IPS-18a (cell line): ENCODE measurements at regions not wholly inside any gene's neighbourhood (a gene's known extent, or its start where the extent isn't known, plus 50 kb on each side); places are given as distances from the start of the nearest gene placed in this dataset.

Source experiments
- H3K27ac ChIP-seq: one replicate; pipeline ENCODE4 v1.5.1; 2013; ENCODE audit warnings: low read length
- H3K27me3 ChIP-seq: one replicate; pipeline ENCODE4 v1.6.1; 2013; ENCODE audit warnings: mild to moderate bottlenecking, low read length; ENCODE audit not compliant: control insufficient read depth, insufficient read depth
- H3K36me3 ChIP-seq: one replicate; pipeline ENCODE4 v1.6.1; 2013; ENCODE audit warnings: low read depth, low read length; ENCODE audit not compliant: control insufficient read depth
- H3K4me1 ChIP-seq: one replicate; pipeline ENCODE4 v1.6.1; 2013; ENCODE audit warnings: low read depth, low read length; ENCODE audit not compliant: control insufficient read depth
- H3K4me3 ChIP-seq: one replicate; pipeline ENCODE4 v1.5.1; 2013; ENCODE audit warnings: low read length
- H3K9ac ChIP-seq: one replicate; pipeline ENCODE4 v1.6.1; 2013; ENCODE audit warnings: mild to moderate bottlenecking, low read length, moderate library complexity
- H3K9me3 ChIP-seq: one replicate; pipeline ENCODE4 v1.6.1; 2013; ENCODE audit warnings: low read depth, low read length; ENCODE audit not compliant: control insufficient read depth

- Histone ChIP-seq H3K4me1 (no peaks in the 10 kb centered on the region), H3K36me3 (no peaks in the 10 kb centered on the region), H3K27me3 (no peaks in the 10 kb centered on the region), H3K9ac (no peak overlapping the region), H3K9me3 (no peaks in the 10 kb centered on the region), H3K27ac (no peak overlapping the region), H3K4me3 (no peak overlapping the region)
Observed at GRCh38 chr14:27072589-27072988, 474.8 kb upstream of the NOVA1 start.

GRCh38 chr14:27075503-27075902, 477.7 kb upstream of the NOVA1 start:
- H3K27me3 ChIP-seq: no peaks in the 10 kb centered on the region
- no peak overlapping the region for H3K4me3 ChIP-seq
- H3K4me1 ChIP-seq: no peaks in the 10 kb centered on the region
- no peaks in the 10 kb centered on the region for H3K36me3 ChIP-seq
- H3K9ac ChIP-seq: no peak overlapping the region
- H3K27ac ChIP-seq: no peak overlapping the region
- no peaks in the 10 kb centered on the region for H3K9me3 ChIP-seq

- H3K9me3 ChIP-seq: no peaks in the 10 kb centered on the region
- no peaks in the 10 kb centered on the region for H3K27me3 ChIP-seq
Observed at GRCh38 chr14:27077214-27077613, 479.4 kb upstream of the NOVA1 start.

GRCh38 chr14:27077710-27078109, 479.9 kb upstream of the NOVA1 start:
- Histone ChIP-seq H3K9ac (no peak overlapping the region), H3K27ac (no peak overlapping the region), H3K27me3 (no peaks in the 10 kb centered on the region), H3K36me3 (no peaks in the 10 kb centered on the region), H3K9me3 (no peaks in the 10 kb centered on the region), H3K4me1 (no peaks in the 10 kb centered on the region), H3K4me3 (no peak overlapping the region)

More at GRCh38 chr14:27077214-27077613, 479.4 kb upstream of the NOVA1 start:
- no peak overlapping the region for H3K4me3 ChIP-seq
- H3K4me1 ChIP-seq: no peaks in the 10 kb centered on the region
- H3K27ac ChIP-seq: no peak overlapping the region
- no peaks in the 10 kb centered on the region for H3K36me3 ChIP-seq
- no peak overlapping the region for H3K9ac ChIP-seq

- H3K4me1 ChIP-seq: no peaks in the 10 kb centered on the region
Observed at GRCh38 chr14:27078191-27078590, 480.4 kb upstream of the NOVA1 start.

GRCh38 chr14:27079716-27080115, 481.9 kb upstream of the NOVA1 start:
- Histone ChIP-seq H3K27me3 (no peaks in the 10 kb centered on the region), H3K9ac (no peak overlapping the region), H3K36me3 (no peaks in the 10 kb centered on the region), H3K27ac (no peak overlapping the region), H3K4me1 (no peaks in the 10 kb centered on the region), H3K9me3 (no peaks in the 10 kb centered on the region), H3K4me3 (no peak overlapping the region)

More at GRCh38 chr14:27078191-27078590, 480.4 kb upstream of the NOVA1 start:
- Histone ChIP-seq H3K4me3 (no peak overlapping the region), H3K9ac (no peak overlapping the region), H3K27me3 (no peaks in the 10 kb centered on the region), H3K27ac (no peak overlapping the region), H3K36me3 (no peaks in the 10 kb centered on the region), H3K9me3 (no peaks in the 10 kb centered on the region)

- Histone ChIP-seq H3K9me3 (no peaks in the 10 kb centered on the region), H3K9ac (no peak overlapping the region), H3K36me3 (no peaks in the 10 kb centered on the region), H3K4me1 (no peaks in the 10 kb centered on the region), H3K27ac (no peak overlapping the region), H3K27me3 (no peaks in the 10 kb centered on the region), H3K4me3 (no peak overlapping the region)
Observed at GRCh38 chr14:27085500-27085899, 487.7 kb upstream of the NOVA1 start.

- no peaks in the 10 kb centered on the region for H3K9me3 ChIP-seq
- no peak overlapping the region for H3K9ac ChIP-seq
- H3K4me3 ChIP-seq: no peak overlapping the region
- no peaks in the 10 kb centered on the region for H3K36me3 ChIP-seq
- H3K27me3 ChIP-seq: no peaks in the 10 kb centered on the region
- H3K4me1 ChIP-seq: no peaks in the 10 kb centered on the region
- H3K27ac ChIP-seq: no peak overlapping the region
Observed at GRCh38 chr14:27090716-27091115, 492.9 kb upstream of the NOVA1 start.

GRCh38 chr14:27091973-27092372, 494.1 kb upstream of the NOVA1 start:
- no peaks in the 10 kb centered on the region for H3K4me1 ChIP-seq
- H3K9ac ChIP-seq: no peak overlapping the region
- H3K4me3 ChIP-seq: no peak overlapping the region
- H3K9me3 ChIP-seq: no peaks in the 10 kb centered on the region
- no peaks in the 10 kb centered on the region for H3K36me3 ChIP-seq
- no peak overlapping the region for H3K27ac ChIP-seq
- no peaks in the 10 kb centered on the region for H3K27me3 ChIP-seq

- no peaks in the 10 kb centered on the region for H3K27me3 ChIP-seq
- no peak overlapping the region for H3K9ac ChIP-seq
- no peaks in the 10 kb centered on the region for H3K36me3 ChIP-seq
- H3K4me1 ChIP-seq: no peaks in the 10 kb centered on the region
- no peak overlapping the region for H3K4me3 ChIP-seq
- H3K27ac ChIP-seq: no peak overlapping the region
- no peaks in the 10 kb centered on the region for H3K9me3 ChIP-seq
Observed at GRCh38 chr14:27096091-27096490, 498.3 kb upstream of the NOVA1 start.

GRCh38 chr14:27098451-27098850, 500.6 kb upstream of the NOVA1 start:
- Histone ChIP-seq H3K4me3 (no peak overlapping the region), H3K36me3 (no peaks in the 10 kb centered on the region), H3K27ac (no peak overlapping the region), H3K9me3 (no peaks in the 10 kb centered on the region), H3K4me1 (no peaks in the 10 kb centered on the region), H3K27me3 (no peaks in the 10 kb centered on the region), H3K9ac (no peak overlapping the region)

- Histone ChIP-seq H3K27me3 (no peaks in the 10 kb centered on the region), H3K36me3 (no peaks in the 10 kb centered on the region), H3K4me1 (no peaks in the 10 kb centered on the region), H3K9ac (no peak overlapping the region), H3K27ac (no peak overlapping the region), H3K9me3 (no peaks in the 10 kb centered on the region), H3K4me3 (no peak overlapping the region)
Observed at GRCh38 chr14:27114180-27114579, 516.3 kb upstream of the NOVA1 start.
